Liver (tissue), 8 donors: ENCODE measurements at regions not wholly inside any gene's neighbourhood (a gene's known extent, or its start where the extent isn't known, plus 50 kb on each side); places are given as distances from the start of the nearest gene placed in this dataset.

Source experiments
- DNase-seq: peaks from one replicate; pipeline ENCODE4 v3.0.0-alpha.2; 2017; ENCODE audit warnings: low spot score
- H3K27ac ChIP-seq, 2 donors: one replicate each; pipeline ENCODE4 v1.7.0; 2013; ENCODE audit warnings: inconsistent platforms in 2 of 2, low read length in 2 of 2, control low read depth in 1 of 2, low read depth in 1 of 2, mild to moderate bottlenecking in 1 of 2
- H3K27me3 ChIP-seq, 4 donors: one replicate each; pipeline versions ENCODE4 v1.6.1 to v1.7.0; 2013; ENCODE audit warnings: low read length in 3 of 4, inconsistent platforms in 1 of 4, mild to moderate bottlenecking in 1 of 4, moderate library complexity in 1 of 4; ENCODE audit not compliant: control insufficient read depth in 4 of 4, insufficient read depth in 4 of 4
- H3K36me3 ChIP-seq, 4 donors: one replicate each; pipeline versions ENCODE4 v1.6.1 to v1.7.0; 2013; ENCODE audit warnings: low read length in 3 of 4, mild to moderate bottlenecking in 3 of 4, low read depth in 1 of 4, moderate library complexity in 1 of 4; ENCODE audit not compliant: control insufficient read depth in 4 of 4, insufficient read depth in 3 of 4
- H3K4me1 ChIP-seq, 4 donors: one replicate each; pipeline versions ENCODE4 v1.6.1 to v1.7.0; 2013; ENCODE audit warnings: low read length in 3 of 4, mild to moderate bottlenecking in 3 of 4, moderate library complexity in 1 of 4; ENCODE audit not compliant: control insufficient read depth in 4 of 4, insufficient read depth in 4 of 4
- H3K4me3 ChIP-seq, 3 donors: one replicate each; pipeline versions ENCODE4 v1.6.1 to v1.7.0; 2013; ENCODE audit warnings: low read length in 3 of 3, control low read depth in 1 of 3, low read depth in 1 of 3, mild to moderate bottlenecking in 1 of 3
- H3K9ac ChIP-seq, 2 donors: one replicate each; pipeline ENCODE4 v1.7.0; 2013; ENCODE audit warnings: low read length in 2 of 2, mild to moderate bottlenecking in 2 of 2, moderate library complexity in 2 of 2, control low read depth in 1 of 2, low read depth in 1 of 2
- H3K9me3 ChIP-seq, 4 donors: one replicate each; pipeline versions ENCODE4 v1.6.1 to v1.7.0; 2013; ENCODE audit warnings: low read length in 3 of 4; ENCODE audit not compliant: control insufficient read depth in 4 of 4
- EGR1 ChIP-seq, 2 donors: IDR thresholded peaks; 2 replicates each; pipeline ENCODE4 v1.6.1; 2016 to 2018; ENCODE audit warnings: antibody characterized with exemption in 2 of 2, low read depth in 2 of 2
- FOXA1 ChIP-seq: IDR thresholded peaks from 2 replicates; pipeline ENCODE4 v1.6.1; 2016; ENCODE audit warnings: antibody characterized with exemption
- GABPA ChIP-seq, 2 donors: IDR thresholded peaks in 1 of 2; conservative IDR thresholded peaks in 1 of 2; 2 replicates each; pipeline ENCODE4 v1.6.1; 2016; ENCODE audit warnings: antibody characterized with exemption in 2 of 2, mild to moderate bottlenecking in 1 of 2, moderate library complexity in 1 of 2
- HNF4A ChIP-seq, 2 donors: conservative IDR thresholded peaks; 2 replicates each; pipeline ENCODE4 v1.6.1; 2016; ENCODE audit warnings: antibody characterized with exemption in 2 of 2, mild to moderate bottlenecking in 2 of 2
- HNF4G ChIP-seq: IDR thresholded peaks from 2 replicates; pipeline ENCODE4 v1.6.1; 2016; ENCODE audit warnings: antibody characterized with exemption
- JUND ChIP-seq, 2 donors: IDR thresholded peaks; 2 replicates each; pipeline ENCODE4 v1.6.1; 2016; ENCODE audit warnings: antibody characterized with exemption in 2 of 2
- RXRA ChIP-seq, 2 donors: IDR thresholded peaks; 2 replicates each; pipeline ENCODE4 v1.6.1; 2017 to 2018; ENCODE audit warnings: antibody characterized with exemption in 2 of 2, mild to moderate bottlenecking in 1 of 2
- SP1 ChIP-seq: IDR thresholded peaks from 2 replicates; pipeline ENCODE4 v1.6.1; 2018; ENCODE audit warnings: antibody characterized with exemption, mild to moderate bottlenecking
- WGBS: extraction: QIAGEN DNeasy Blood & Tissue Kit; methylation state at CpG from one replicate; pipeline ENCODE4 v1.1.7; 2013; 5-methylcytosine and 5-hydroxymethylcytosine counted together
- TF ChIP-seq, protein P1 (sequence below): IDR thresholded peaks from 2 replicates; pipeline ENCODE4 v1.6.1; 2016; ENCODE audit warnings: antibody characterized with exemption
- TF ChIP-seq, protein P2 (sequence below): IDR thresholded peaks from 2 replicates; pipeline ENCODE4 v1.6.1; 2016; ENCODE audit warnings: antibody characterized with exemption
- TF ChIP-seq, protein P3 (sequence below): IDR thresholded peaks from 2 replicates; pipeline ENCODE4 v1.6.1; 2016; ENCODE audit warnings: antibody characterized with exemption, mild to moderate bottlenecking
- TF ChIP-seq, protein P4 (sequence below): fragments of 150-350 bp; IDR thresholded peaks from 2 replicates; pipeline ENCODE4 v1.5.1; 2017; ENCODE audit warnings: improper control_type of control experiment, low read depth, low read length; ENCODE audit not compliant: missing input control
- donor health status: healthy.
- donor health status: healthy.
- donor health status: healthy.
- donor health status: healthy.
- donor health status: healthy.

DNA sequence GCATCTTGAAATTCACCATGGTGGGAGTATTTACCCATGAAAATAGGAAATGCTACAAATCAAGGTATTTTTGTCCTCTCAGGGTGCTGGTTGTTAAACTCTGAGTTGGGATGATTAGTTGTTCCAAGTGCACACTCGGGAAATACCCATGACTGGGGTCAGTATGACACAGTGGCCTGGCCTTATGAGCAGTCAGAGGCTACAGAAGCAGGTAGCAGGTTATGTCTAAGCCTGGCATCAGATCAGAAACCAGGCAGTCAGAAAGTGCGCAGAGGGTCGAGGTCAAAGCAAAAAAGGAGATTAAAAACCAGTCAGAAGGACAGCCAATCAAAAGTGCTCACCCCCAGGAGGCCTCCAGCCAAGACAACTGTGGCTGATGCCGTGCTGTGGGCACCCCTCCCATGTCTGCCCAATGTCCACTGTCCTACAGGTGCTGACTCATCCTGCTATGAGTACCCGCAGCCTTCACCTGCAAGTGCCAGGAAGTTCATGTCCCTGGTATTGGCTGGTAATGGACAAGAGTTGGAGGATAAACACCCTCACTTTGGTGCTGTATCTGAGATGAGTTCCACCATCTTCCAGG is 117.4 kb upstream of the SLC24A3 start:
- no peak overlapping the region for H3K9ac ChIP-seq
- TF ChIP-seq JUND (IDR thresholded peaks at IDR 0.05) (no peak), RXRA (IDR thresholded peaks at IDR 0.05) (peak in 1 of 2 donors; percentile 7), SP1 (no peak), FOXA1 (no peak)
- TF ChIP-seq, protein P1, sequence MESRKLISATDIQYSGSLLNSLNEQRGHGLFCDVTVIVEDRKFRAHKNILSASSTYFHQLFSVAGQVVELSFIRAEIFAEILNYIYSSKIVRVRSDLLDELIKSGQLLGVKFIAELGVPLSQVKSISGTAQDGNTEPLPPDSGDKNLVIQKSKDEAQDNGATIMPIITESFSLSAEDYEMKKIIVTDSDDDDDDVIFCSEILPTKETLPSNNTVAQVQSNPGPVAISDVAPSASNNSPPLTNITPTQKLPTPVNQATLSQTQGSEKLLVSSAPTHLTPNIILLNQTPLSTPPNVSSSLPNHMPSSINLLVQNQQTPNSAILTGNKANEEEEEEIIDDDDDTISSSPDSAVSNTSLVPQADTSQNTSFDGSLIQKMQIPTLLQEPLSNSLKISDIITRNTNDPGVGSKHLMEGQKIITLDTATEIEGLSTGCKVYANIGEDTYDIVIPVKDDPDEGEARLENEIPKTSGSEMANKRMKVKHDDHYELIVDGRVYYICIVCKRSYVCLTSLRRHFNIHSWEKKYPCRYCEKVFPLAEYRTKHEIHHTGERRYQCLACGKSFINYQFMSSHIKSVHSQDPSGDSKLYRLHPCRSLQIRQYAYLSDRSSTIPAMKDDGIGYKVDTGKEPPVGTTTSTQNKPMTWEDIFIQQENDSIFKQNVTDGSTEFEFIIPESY: no peak
- H3K27me3 ChIP-seq: no peaks in the 10 kb centered on the region
- peaks cover 0 to 3% (median 0%) of the 10 kb centered on the region in 4 donors for H3K9me3 ChIP-seq
- H3K4me1 ChIP-seq: no peaks in the 10 kb centered on the region
- DNase-seq: no peak
- H3K27ac ChIP-seq: no peak overlapping the region
- WGBS: 63% methylated on average over 5 of the region's 5 CpGs
- no peaks in the 10 kb centered on the region for H3K36me3 ChIP-seq
- no peak overlapping the region for H3K4me3 ChIP-seq

DNA sequence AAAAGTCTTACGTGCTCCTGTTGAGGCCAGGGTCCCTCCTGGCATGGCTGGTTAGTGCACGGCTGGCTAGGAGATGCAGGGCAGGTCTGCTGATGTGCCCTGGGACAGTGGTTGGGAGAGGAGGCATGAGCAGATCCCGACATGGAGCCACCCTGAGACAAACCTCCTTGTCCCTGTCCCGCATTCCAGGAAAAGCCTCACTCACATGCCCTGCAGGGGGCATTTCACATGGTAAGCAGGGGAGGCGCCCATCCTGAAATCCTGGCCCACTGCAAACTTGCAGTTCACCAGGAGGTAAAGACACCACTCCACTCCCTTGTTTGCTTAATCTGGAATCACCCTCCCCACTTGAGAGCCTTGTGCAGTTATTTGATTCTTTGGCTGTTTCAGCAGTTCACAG is 116.7 kb upstream of the SLC24A3 start:
- Histone ChIP-seq H3K27ac (no peak overlapping the region), H3K9me3 (no peaks in the 10 kb centered on the region), H3K4me1 (no peaks in the 10 kb centered on the region), H3K36me3 (no peaks in the 10 kb centered on the region), H3K9ac (no peak overlapping the region), H3K4me3 (no peak overlapping the region), H3K27me3 (no peaks in the 10 kb centered on the region)
- WGBS: 70% methylated on average over 5 of the region's 5 CpGs
- TF ChIP-seq GABPA (IDR thresholded peaks at IDR 0.05 in 1 of 2, conservative IDR thresholded peaks at IDR 0.05 in 1 of 2) (no peak), FOXA1 (no peak)
- no peak for DNase-seq

DNA sequence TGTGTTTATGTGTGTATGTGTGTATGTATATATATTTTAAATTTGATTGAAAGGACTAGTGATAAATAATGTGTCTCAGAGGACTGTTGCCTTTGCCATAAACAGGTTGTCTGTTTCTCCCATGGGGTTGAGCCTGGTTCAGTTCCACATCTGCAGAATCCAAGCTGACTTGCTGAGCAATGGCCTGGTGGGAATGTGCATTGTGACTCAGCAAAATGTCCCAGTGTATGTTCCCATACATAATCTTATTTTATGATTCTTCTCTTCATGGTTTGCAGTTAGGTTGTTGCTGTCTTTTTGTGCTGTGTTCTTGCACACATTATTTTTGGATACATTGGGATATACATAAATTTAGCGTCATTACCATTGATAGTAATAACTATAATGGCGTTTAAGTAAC is 115.6 kb upstream of the SLC24A3 start:
- no peak for DNase-seq
- Histone ChIP-seq H3K9me3 (no peaks in the 10 kb centered on the region), H3K27ac (no peak overlapping the region)

More for the DNA sequence above, 115.6 kb upstream of the SLC24A3 start:
- Histone ChIP-seq H3K9ac (no peak overlapping the region), H3K4me1 (no peaks in the 10 kb centered on the region), H3K27me3 (no peaks in the 10 kb centered on the region), H3K4me3 (no peak overlapping the region), H3K36me3 (no peaks in the 10 kb centered on the region)
- WGBS: 96% methylated on average over 2 of the region's 2 CpGs
- TF ChIP-seq EGR1 (IDR thresholded peaks at IDR 0.05; ENCODE audit: low read depth in 2 of 2) (no peak), HNF4G (no peak), FOXA1 (no peak), RXRA (IDR thresholded peaks at IDR 0.05) (no peak), HNF4A (conservative IDR thresholded peaks at IDR 0.05) (no peak)
- TF ChIP-seq, protein P2, sequence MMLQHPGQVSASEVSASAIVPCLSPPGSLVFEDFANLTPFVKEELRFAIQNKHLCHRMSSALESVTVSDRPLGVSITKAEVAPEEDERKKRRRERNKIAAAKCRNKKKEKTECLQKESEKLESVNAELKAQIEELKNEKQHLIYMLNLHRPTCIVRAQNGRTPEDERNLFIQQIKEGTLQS: no peak
- TF ChIP-seq, protein P3, sequence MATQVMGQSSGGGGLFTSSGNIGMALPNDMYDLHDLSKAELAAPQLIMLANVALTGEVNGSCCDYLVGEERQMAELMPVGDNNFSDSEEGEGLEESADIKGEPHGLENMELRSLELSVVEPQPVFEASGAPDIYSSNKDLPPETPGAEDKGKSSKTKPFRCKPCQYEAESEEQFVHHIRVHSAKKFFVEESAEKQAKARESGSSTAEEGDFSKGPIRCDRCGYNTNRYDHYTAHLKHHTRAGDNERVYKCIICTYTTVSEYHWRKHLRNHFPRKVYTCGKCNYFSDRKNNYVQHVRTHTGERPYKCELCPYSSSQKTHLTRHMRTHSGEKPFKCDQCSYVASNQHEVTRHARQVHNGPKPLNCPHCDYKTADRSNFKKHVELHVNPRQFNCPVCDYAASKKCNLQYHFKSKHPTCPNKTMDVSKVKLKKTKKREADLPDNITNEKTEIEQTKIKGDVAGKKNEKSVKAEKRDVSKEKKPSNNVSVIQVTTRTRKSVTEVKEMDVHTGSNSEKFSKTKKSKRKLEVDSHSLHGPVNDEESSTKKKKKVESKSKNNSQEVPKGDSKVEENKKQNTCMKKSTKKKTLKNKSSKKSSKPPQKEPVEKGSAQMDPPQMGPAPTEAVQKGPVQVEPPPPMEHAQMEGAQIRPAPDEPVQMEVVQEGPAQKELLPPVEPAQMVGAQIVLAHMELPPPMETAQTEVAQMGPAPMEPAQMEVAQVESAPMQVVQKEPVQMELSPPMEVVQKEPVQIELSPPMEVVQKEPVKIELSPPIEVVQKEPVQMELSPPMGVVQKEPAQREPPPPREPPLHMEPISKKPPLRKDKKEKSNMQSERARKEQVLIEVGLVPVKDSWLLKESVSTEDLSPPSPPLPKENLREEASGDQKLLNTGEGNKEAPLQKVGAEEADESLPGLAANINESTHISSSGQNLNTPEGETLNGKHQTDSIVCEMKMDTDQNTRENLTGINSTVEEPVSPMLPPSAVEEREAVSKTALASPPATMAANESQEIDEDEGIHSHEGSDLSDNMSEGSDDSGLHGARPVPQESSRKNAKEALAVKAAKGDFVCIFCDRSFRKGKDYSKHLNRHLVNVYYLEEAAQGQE: no peak
- TF ChIP-seq, protein P4, sequence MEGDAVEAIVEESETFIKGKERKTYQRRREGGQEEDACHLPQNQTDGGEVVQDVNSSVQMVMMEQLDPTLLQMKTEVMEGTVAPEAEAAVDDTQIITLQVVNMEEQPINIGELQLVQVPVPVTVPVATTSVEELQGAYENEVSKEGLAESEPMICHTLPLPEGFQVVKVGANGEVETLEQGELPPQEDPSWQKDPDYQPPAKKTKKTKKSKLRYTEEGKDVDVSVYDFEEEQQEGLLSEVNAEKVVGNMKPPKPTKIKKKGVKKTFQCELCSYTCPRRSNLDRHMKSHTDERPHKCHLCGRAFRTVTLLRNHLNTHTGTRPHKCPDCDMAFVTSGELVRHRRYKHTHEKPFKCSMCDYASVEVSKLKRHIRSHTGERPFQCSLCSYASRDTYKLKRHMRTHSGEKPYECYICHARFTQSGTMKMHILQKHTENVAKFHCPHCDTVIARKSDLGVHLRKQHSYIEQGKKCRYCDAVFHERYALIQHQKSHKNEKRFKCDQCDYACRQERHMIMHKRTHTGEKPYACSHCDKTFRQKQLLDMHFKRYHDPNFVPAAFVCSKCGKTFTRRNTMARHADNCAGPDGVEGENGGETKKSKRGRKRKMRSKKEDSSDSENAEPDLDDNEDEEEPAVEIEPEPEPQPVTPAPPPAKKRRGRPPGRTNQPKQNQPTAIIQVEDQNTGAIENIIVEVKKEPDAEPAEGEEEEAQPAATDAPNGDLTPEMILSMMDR: no peak
